ENCODE measurements at regions not wholly inside any gene's neighbourhood (a gene's known extent, or its start where the extent isn't known, plus 50 kb on each side); places are given as distances from the start of the nearest gene placed in this dataset.

GRCh38 chr3:15926871-15927270 lies 129.1 kb upstream of the ANKRD28 start:
- CTCF ChIA-PET: interaction anchor here (1.0 kb wide), 1 partner anchor 35 kb away, joined by 3 read pairs; no protein-coding TSS in a partner anchor

More at GRCh38 chr3:15926871-15927270, 129.1 kb upstream of the ANKRD28 start:
- Histone ChIP-seq H4K91ac (ENCODE audit: insufficient read depth, low read depth, low read length) (no peak overlapping the region), H3K23ac (ENCODE audit: low read depth, low read length) (no peak overlapping the region), H3K56ac (ENCODE audit: extremely low read depth, insufficient read depth, low read length) (no peak overlapping the region), H4K8ac (ENCODE audit: low read depth in 2 of 2, low read length in 2 of 2) (no peak overlapping the region), H3K36me3 (ENCODE audit: control insufficient read depth, insufficient read depth, low read length) (no peaks in the 10 kb centered on the region), H4K5ac (ENCODE audit: low read depth, low read length) (no peak overlapping the region), H2BK5ac (ENCODE audit: low read depth, low read length, poor library complexity, severe bottlenecking) (no peak overlapping the region), H2AFZ (replicated peaks; ENCODE audit: low read length, poor library complexity) (no peak overlapping the region), H3K79me1 (ENCODE audit: low read depth in 1 of 2, low read length in 2 of 2) (no peaks in the 10 kb centered on the region), H3K4me3 (ENCODE audit: insufficient read depth, low read depth, low read length) (no peak overlapping the region), H2BK20ac (ENCODE audit: low read depth, low read length) (no peak overlapping the region), H3K9me3 (ENCODE audit: control insufficient read depth, insufficient read depth, low read length) (no peaks in the 10 kb centered on the region), H4K20me1 (ENCODE audit: insufficient read depth, low read length) (no peaks in the 10 kb centered on the region), H3K27me3 (ENCODE audit: control insufficient read depth, insufficient read depth, low read length) (no peaks in the 10 kb centered on the region), H3K9ac (ENCODE audit: low read depth, low read length) (no peak overlapping the region), H3K9me1 (ENCODE audit: insufficient read depth, low read length) (no peaks in the 10 kb centered on the region), H3K4me2 (ENCODE audit: low read depth, low read length) (no peak overlapping the region), H2BK15ac (ENCODE audit: low read depth, low read length) (no peak overlapping the region), H3K4ac (ENCODE audit: low read depth, low read length) (no peak overlapping the region), H2AK5ac (ENCODE audit: low read depth, low read length) (no peak overlapping the region), H2AK9ac (replicated peaks; ENCODE audit: low read depth, low read length, poor library complexity) (no peak overlapping the region), H3K14ac (replicated peaks; ENCODE audit: low read depth, low read length) (no peak overlapping the region), H3K4me1 (ENCODE audit: control insufficient read depth, insufficient read depth, low read length) (peaks cover 3% of the 10 kb centered on the region; the same call in 1 of the 2 replicates), H2BK120ac (ENCODE audit: low read depth, low read length) (no peak overlapping the region), H3K27ac (ENCODE audit: insufficient read depth, low read length) (no peak overlapping the region), H3K18ac (ENCODE audit: low read depth, low read length) (no peak overlapping the region)
- intact Hi-C loops (cut with micrococcal nuclease): no loop called here
- DNase-seq: peak; percentile 54
- no peak; the same call in none of the 2 replicates for ATAC-seq (ENCODE audit: low read depth)
- WGBS, 2 experiments (ENCODE audit: extremely low coverage in 2 of 2, insufficient read length in 1 of 2): no CpG with 5 or more reads among the region's 2 CpGs
- TF ChIP-seq POLR2A (IDR thresholded peaks at IDR 0.05; ENCODE audit: low read depth, low read length) (no peak), RAD21 (IDR thresholded peaks at IDR 0.05; ENCODE audit: low read length) (no peak), CTCF (conservative IDR thresholded peaks at IDR 0.05; ENCODE audit: low read depth, low read length) (no peak), MXI1 (IDR thresholded peaks at IDR 0.05; ENCODE audit: borderline replicate concordance, low read depth, low read length) (no peak), MAZ (IDR thresholded peaks at IDR 0.05; ENCODE audit: borderline replicate concordance, low read depth, low read length) (no peak), ELK1 (IDR thresholded peaks at IDR 0.05; ENCODE audit: borderline replicate concordance, low read depth, low read length) (no peak), USF2 (IDR thresholded peaks at IDR 0.05; ENCODE audit: low read depth, low read length) (no peak), CHD1 (IDR thresholded peaks at IDR 0.05; ENCODE audit: low read depth, low read length) (no peak), NFE2L2 (IDR thresholded peaks at IDR 0.05; ENCODE audit: low read depth, low read length) (no peak), SMC3 (IDR thresholded peaks at IDR 0.05; ENCODE audit: low read depth, low read length) (no peak), MAFK (IDR thresholded peaks at IDR 0.05; ENCODE audit: low read depth, low read length) (no peak)
- dilution Hi-C loops (cut with HindIII; ENCODE audit: low sequenced_read_pairs, unreplicated experiment): no loop called here
- BruUV-seq (replicated peaks): no TSS peak
- in situ Hi-C loops (cut with MboI; ENCODE audit: low sequenced_read_pairs): no loop called here
- POLR2A ChIA-PET (ENCODE audit: unreplicated experiment): no interaction called here

Data from IMR-90 (cell line).